GM21723 (cell line): ENCODE measurements at regions not wholly inside any gene's neighbourhood (a gene's known extent, or its start where the extent isn't known, plus 50 kb on each side); places are given as distances from the start of the nearest gene placed in this dataset.
A peak's percentile ranks its signal among the peaks of the same experiment; 100 is the strongest.

Source experiments
- ATAC-seq: cut with Tn5 transposase; IDR thresholded peaks from one replicate; pipeline ENCODE4 v1.9.1; 2021; ENCODE audit warnings: mild to moderate bottlenecking, moderate library complexity; ENCODE audit not compliant: unreplicated experiment

GRCh38 chr10:10870523-10871241 is 147.0 kb upstream of the CELF2 start:
- ATAC-seq = peak; percentile 56

- no peak for ATAC-seq
Observed at GRCh38 chr10:10871352-10871751, 146.3 kb upstream of the CELF2 start.

- no peak for ATAC-seq
Observed at GRCh38 chr10:10872035-10872673, 145.5 kb upstream of the CELF2 start.

GRCh38 chr10:10872764-10873163 is 144.9 kb upstream of the CELF2 start:
- ATAC-seq = no peak

- ATAC-seq = no peak
Observed at GRCh38 chr10:10873289-10873688, 144.4 kb upstream of the CELF2 start.

GRCh38 chr10:10873915-10874314 is 143.8 kb upstream of the CELF2 start:
- ATAC-seq = no peak

GRCh38 chr10:10878963-10879362 is 138.7 kb upstream of the CELF2 start:
- ATAC-seq = no peak

GRCh38 chr10:10881117-10881813 is 136.4 kb upstream of the CELF2 start:
- ATAC-seq = no peak

- no peak for ATAC-seq
Observed at GRCh38 chr10:10883737-10884136, 133.9 kb upstream of the CELF2 start.

GRCh38 chr10:10886861-10887531 is 130.7 kb upstream of the CELF2 start:
- ATAC-seq = no peak

GRCh38 chr10:10891124-10892082 is 126.3 kb upstream of the CELF2 start:
- ATAC-seq = no peak

- ATAC-seq = no peak
Observed at GRCh38 chr10:10892290-10892875, 125.3 kb upstream of the CELF2 start.

GRCh38 chr10:10897400-10897799 is 120.3 kb upstream of the CELF2 start:
- ATAC-seq = no peak

- ATAC-seq = no peak
Observed at GRCh38 chr10:10901906-10902305, 115.8 kb upstream of the CELF2 start.

GRCh38 chr10:10902951-10903350 is 114.7 kb upstream of the CELF2 start:
- ATAC-seq = no peak

- no peak for ATAC-seq
Observed at GRCh38 chr10:10903620-10904019, 114.1 kb upstream of the CELF2 start.

GRCh38 chr10:10910634-10911033 is 107.0 kb upstream of the CELF2 start:
- ATAC-seq = no peak

GRCh38 chr10:10911035-10911434 is 106.6 kb upstream of the CELF2 start:
- ATAC-seq = no peak

- ATAC-seq = no peak
Observed at GRCh38 chr10:10911471-10911921, 106.2 kb upstream of the CELF2 start.

GRCh38 chr10:10914144-10914543 is 103.5 kb upstream of the CELF2 start:
- no peak for ATAC-seq
